CD4-positive, alpha-beta T cell treated with Interleukin-17A for 1 hour (primary cell): ENCODE measurements at regions not wholly inside any gene's neighbourhood (a gene's known extent, or its start where the extent isn't known, plus 50 kb on each side); places are given as distances from the start of the nearest gene placed in this dataset.

Experiments
- DNase-seq: peaks from one replicate; pipeline ENCODE4 v3.0.0-alpha.2; 2020

GRCh38 chrX:147710301-147710700, 201.4 kb upstream of the FMR1 start:
- DNase-seq: no peak

GRCh38 chrX:147733369-147733768, 178.3 kb upstream of the FMR1 start:
- no peak for DNase-seq

- DNase-seq: no peak
These were observed 176.4 kb upstream of the FMR1 start for GRCh38 chrX:147735364-147735763.

GRCh38 chrX:147736045-147736444, 175.7 kb upstream of the FMR1 start:
- DNase-seq: no peak

- no peak for DNase-seq
These were observed 174.0 kb upstream of the FMR1 start for GRCh38 chrX:147737690-147738089.

GRCh38 chrX:147738265-147738664, 173.5 kb upstream of the FMR1 start:
- DNase-seq: no peak

- no peak for DNase-seq
These were observed 172.5 kb upstream of the FMR1 start for GRCh38 chrX:147739196-147739595.

- no peak for DNase-seq
These were observed 169.9 kb upstream of the FMR1 start for GRCh38 chrX:147741776-147742175.

- no peak for DNase-seq
These were observed 162.4 kb upstream of the FMR1 start for GRCh38 chrX:147749308-147749707.

GRCh38 chrX:147757750-147758149, 154.0 kb upstream of the FMR1 start:
- no peak for DNase-seq

GRCh38 chrX:147763131-147763530, 148.6 kb upstream of the FMR1 start:
- DNase-seq: peak; percentile 0

GRCh38 chrX:147764868-147765267, 146.9 kb upstream of the FMR1 start:
- DNase-seq: no peak

- DNase-seq: no peak
These were observed 140.9 kb upstream of the FMR1 start for GRCh38 chrX:147770858-147771257.

- no peak for DNase-seq
These were observed 134.7 kb upstream of the FMR1 start for GRCh38 chrX:147776988-147777387.

- DNase-seq: no peak
These were observed 132.5 kb upstream of the FMR1 start for GRCh38 chrX:147779173-147779572.

- no peak for DNase-seq
These were observed 129.9 kb upstream of the FMR1 start for GRCh38 chrX:147781844-147782243.

- no peak for DNase-seq
These were observed 122.9 kb upstream of the FMR1 start for GRCh38 chrX:147788641-147789350.

GRCh38 chrX:147800663-147801062, 111.1 kb upstream of the FMR1 start:
- DNase-seq: no peak

GRCh38 chrX:147803948-147804347, 107.8 kb upstream of the FMR1 start:
- DNase-seq: peak; percentile 5

- DNase-seq: no peak
These were observed 99.9 kb upstream of the FMR1 start for GRCh38 chrX:147811803-147812202.

GRCh38 chrX:147827070-147827469, 84.6 kb upstream of the FMR1 start:
- DNase-seq: no peak

- no peak for DNase-seq
These were observed 83.0 kb upstream of the FMR1 start for GRCh38 chrX:147828719-147829118.

GRCh38 chrX:147832707-147833348, 78.9 kb upstream of the FMR1 start:
- no peak for DNase-seq

GRCh38 chrX:147838465-147839131, 73.1 kb upstream of the FMR1 start:
- no peak for DNase-seq
